ENCODE measurements at regions not wholly inside any gene's neighbourhood (a gene's known extent, or its start where the extent isn't known, plus 50 kb on each side); places are given as distances from the start of the nearest gene placed in this dataset.

GRCh38 chr12:62995097-62995496 lies 60.1 kb upstream of the PPM1H start:
- TF ChIP-seq, protein P1, sequence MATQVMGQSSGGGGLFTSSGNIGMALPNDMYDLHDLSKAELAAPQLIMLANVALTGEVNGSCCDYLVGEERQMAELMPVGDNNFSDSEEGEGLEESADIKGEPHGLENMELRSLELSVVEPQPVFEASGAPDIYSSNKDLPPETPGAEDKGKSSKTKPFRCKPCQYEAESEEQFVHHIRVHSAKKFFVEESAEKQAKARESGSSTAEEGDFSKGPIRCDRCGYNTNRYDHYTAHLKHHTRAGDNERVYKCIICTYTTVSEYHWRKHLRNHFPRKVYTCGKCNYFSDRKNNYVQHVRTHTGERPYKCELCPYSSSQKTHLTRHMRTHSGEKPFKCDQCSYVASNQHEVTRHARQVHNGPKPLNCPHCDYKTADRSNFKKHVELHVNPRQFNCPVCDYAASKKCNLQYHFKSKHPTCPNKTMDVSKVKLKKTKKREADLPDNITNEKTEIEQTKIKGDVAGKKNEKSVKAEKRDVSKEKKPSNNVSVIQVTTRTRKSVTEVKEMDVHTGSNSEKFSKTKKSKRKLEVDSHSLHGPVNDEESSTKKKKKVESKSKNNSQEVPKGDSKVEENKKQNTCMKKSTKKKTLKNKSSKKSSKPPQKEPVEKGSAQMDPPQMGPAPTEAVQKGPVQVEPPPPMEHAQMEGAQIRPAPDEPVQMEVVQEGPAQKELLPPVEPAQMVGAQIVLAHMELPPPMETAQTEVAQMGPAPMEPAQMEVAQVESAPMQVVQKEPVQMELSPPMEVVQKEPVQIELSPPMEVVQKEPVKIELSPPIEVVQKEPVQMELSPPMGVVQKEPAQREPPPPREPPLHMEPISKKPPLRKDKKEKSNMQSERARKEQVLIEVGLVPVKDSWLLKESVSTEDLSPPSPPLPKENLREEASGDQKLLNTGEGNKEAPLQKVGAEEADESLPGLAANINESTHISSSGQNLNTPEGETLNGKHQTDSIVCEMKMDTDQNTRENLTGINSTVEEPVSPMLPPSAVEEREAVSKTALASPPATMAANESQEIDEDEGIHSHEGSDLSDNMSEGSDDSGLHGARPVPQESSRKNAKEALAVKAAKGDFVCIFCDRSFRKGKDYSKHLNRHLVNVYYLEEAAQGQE (IDR thresholded peaks at IDR 0.05; ENCODE audit: borderline replicate concordance): peak; percentile 31
- no peak for TF ChIP-seq MXI1 (conservative IDR thresholded peaks at IDR 0.05; ENCODE audit: poor library complexity, severe bottlenecking)
- H3K4me3 ChIP-seq (ENCODE audit: low read length): no peak overlapping the region
- no peak overlapping the region for H3K4me2 ChIP-seq (ENCODE audit: low read length)
- H2AFZ ChIP-seq (ENCODE audit: low read depth, low read length): no peak overlapping the region
- no peaks in the 10 kb centered on the region for H4K20me1 ChIP-seq (ENCODE audit: insufficient read depth)
- H3K36me3 ChIP-seq (ENCODE audit: insufficient read depth, low read length): no peaks in the 10 kb centered on the region
- H3K9me2 ChIP-seq (ENCODE audit: insufficient read depth, low read length): no peaks in the 10 kb centered on the region
- no peak overlapping the region for H3K9ac ChIP-seq (ENCODE audit: low read length)
- no peaks in the 10 kb centered on the region for H3K79me2 ChIP-seq (replicated peaks; ENCODE audit: insufficient read depth, low read length)
- H3K9me3 ChIP-seq (ENCODE audit: low read length): no peaks in the 10 kb centered on the region
- no peaks in the 10 kb centered on the region for H3K27me3 ChIP-seq (ENCODE audit: insufficient read depth, low read depth, low read length)
- H3K27ac ChIP-seq (ENCODE audit: low read length): no peak overlapping the region
- no peaks in the 10 kb centered on the region for H3F3A ChIP-seq (ENCODE audit: insufficient read depth, low read length, poor library complexity, severe bottlenecking)

DNA sequence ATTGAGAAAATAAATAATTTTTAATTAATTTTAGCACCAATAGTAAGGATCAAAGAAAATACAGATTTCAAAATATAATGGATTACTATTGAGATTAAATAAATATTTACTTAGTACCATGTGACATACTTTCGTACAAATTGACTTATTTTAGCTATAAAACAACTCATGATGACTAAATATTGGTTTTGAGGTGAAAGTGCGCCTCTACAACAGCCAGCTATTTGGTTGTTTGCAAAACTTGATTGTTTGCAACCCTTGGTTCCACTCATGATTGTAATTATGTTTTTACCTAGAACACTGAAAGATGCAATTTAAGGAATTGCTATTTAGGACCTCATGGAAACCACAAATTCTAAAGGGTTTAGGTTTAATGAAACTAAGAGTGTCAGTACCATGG lies 51.9 kb upstream of the PPM1H start:
- no peak overlapping the region for H3K27ac ChIP-seq (ENCODE audit: low read length)
- H3K36me3 ChIP-seq (ENCODE audit: insufficient read depth, low read length): no peaks in the 10 kb centered on the region
- H4K20me1 ChIP-seq (ENCODE audit: insufficient read depth): no peaks in the 10 kb centered on the region
- no peaks in the 10 kb centered on the region for H3F3A ChIP-seq (ENCODE audit: insufficient read depth, low read length, poor library complexity, severe bottlenecking)
- no peak overlapping the region for H3K4me3 ChIP-seq (ENCODE audit: low read length)
- no peaks in the 10 kb centered on the region for H3K9me3 ChIP-seq (ENCODE audit: low read length)
- no peak overlapping the region for H2AFZ ChIP-seq (ENCODE audit: low read depth, low read length)
- no peaks in the 10 kb centered on the region for H3K27me3 ChIP-seq (ENCODE audit: insufficient read depth, low read depth, low read length)
- H3K9ac ChIP-seq (ENCODE audit: low read length): no peak overlapping the region
- TF ChIP-seq CTCF (IDR thresholded peaks at IDR 0.05; ENCODE audit: poor library complexity, severe bottlenecking) (no peak), EP300 (conservative IDR thresholded peaks at IDR 0.05; ENCODE audit: poor library complexity, severe bottlenecking) (no peak)
- TF ChIP-seq, protein P1 (IDR thresholded peaks at IDR 0.05; ENCODE audit: borderline replicate concordance): no peak
- H3K79me2 ChIP-seq (replicated peaks; ENCODE audit: insufficient read depth, low read length): no peaks in the 10 kb centered on the region
- H3K9me2 ChIP-seq (ENCODE audit: insufficient read depth, low read length): no peaks in the 10 kb centered on the region
- H3K4me2 ChIP-seq (ENCODE audit: low read length): no peak overlapping the region
